ENCODE measurements at regions not wholly inside any gene's neighbourhood (a gene's known extent, or its start where the extent isn't known, plus 50 kb on each side); places are given as distances from the start of the nearest gene placed in this dataset.

DNA sequence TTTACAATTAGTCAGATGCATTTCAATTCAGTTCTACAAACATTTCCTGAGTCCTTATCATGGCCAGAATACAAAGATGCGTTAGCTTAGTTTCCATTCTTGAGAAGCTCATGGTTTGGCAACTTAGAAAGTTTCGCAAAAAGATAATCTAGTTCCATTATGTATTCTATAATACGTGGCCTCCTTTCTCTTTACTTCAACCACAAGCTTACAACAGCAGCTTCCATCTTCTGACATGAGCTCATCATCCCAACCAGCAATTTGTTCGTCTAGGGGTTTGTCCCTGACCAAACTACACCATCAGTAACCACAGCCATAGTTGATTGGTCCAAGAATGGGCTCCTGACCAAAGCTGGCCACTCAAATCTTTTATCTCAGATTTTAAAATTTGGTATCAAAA lies 267.6 kb upstream of the TBC1D5 start:
- TF ChIP-seq, protein P1, sequence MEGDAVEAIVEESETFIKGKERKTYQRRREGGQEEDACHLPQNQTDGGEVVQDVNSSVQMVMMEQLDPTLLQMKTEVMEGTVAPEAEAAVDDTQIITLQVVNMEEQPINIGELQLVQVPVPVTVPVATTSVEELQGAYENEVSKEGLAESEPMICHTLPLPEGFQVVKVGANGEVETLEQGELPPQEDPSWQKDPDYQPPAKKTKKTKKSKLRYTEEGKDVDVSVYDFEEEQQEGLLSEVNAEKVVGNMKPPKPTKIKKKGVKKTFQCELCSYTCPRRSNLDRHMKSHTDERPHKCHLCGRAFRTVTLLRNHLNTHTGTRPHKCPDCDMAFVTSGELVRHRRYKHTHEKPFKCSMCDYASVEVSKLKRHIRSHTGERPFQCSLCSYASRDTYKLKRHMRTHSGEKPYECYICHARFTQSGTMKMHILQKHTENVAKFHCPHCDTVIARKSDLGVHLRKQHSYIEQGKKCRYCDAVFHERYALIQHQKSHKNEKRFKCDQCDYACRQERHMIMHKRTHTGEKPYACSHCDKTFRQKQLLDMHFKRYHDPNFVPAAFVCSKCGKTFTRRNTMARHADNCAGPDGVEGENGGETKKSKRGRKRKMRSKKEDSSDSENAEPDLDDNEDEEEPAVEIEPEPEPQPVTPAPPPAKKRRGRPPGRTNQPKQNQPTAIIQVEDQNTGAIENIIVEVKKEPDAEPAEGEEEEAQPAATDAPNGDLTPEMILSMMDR (optimal IDR thresholded peaks at IDR 0.05 in 1 of 3, IDR thresholded peaks at IDR 0.05 in 1 of 3, conservative IDR thresholded peaks at IDR 0.05 in 1 of 3; ENCODE audit: extremely low read depth in 1 of 3, insufficient read depth in 2 of 3, low read length in 3 of 3) = no peak
- no peak for TF ChIP-seq EZH2 (IDR thresholded peaks at IDR 0.05; ENCODE audit: low read length)
